ACC112 (cell line): ENCODE measurements at regions not wholly inside any gene's neighbourhood (a gene's known extent, or its start where the extent isn't known, plus 50 kb on each side); places are given as distances from the start of the nearest gene placed in this dataset.
"Not testable (repeated sequence)": the region's sequence is repeated elsewhere in the genome, so short reads cannot be mapped to it uniquely, and the experiment has no call there.

ENCODE experiments used
- H2AFZ ChIP-seq: fragments of 200-600 bp; sonication (generic); one replicate; pipeline ENCODE4 v1.6.0; 2017; ENCODE audit warnings: antibody characterized with exemption, low read length; ENCODE audit not compliant: unreplicated experiment
- H3K27ac ChIP-seq: fragments of 200-600 bp; sonication (generic); 2 replicates; pipeline ENCODE4 v1.5.1; 2014; ENCODE audit warnings: low read depth, mild to moderate bottlenecking, antibody characterized with exemption, low read length, moderate library complexity
- H3K27me3 ChIP-seq: fragments of 200-600 bp; sonication (generic); 2 replicates; pipeline ENCODE4 v1.6.1; 2014; ENCODE audit warnings: mild to moderate bottlenecking, antibody characterized with exemption, low read length, moderate library complexity, mixed read lengths; ENCODE audit not compliant: insufficient read depth
- H3K36me3 ChIP-seq: fragments of 200-600 bp; sonication (generic); 2 replicates; pipeline ENCODE4 v1.6.1; 2016; ENCODE audit warnings: mild to moderate bottlenecking, antibody characterized with exemption, low read length, moderate library complexity, mixed read lengths; ENCODE audit not compliant: insufficient read depth
- H3K4me1 ChIP-seq: fragments of 200-600 bp; sonication (generic); one replicate; pipeline ENCODE4 v1.6.1; 2016; ENCODE audit warnings: low read length, mixed read lengths; ENCODE audit not compliant: insufficient read depth, unreplicated experiment, control insufficient read depth
- H3K4me3 ChIP-seq: fragments of 200-600 bp; sonication (generic); 2 replicates; pipeline ENCODE4 v1.5.1; 2014; ENCODE audit warnings: mild to moderate bottlenecking, low read depth, low read length
- H3K79me2 ChIP-seq: fragments of 200-600 bp; sonication (generic); one replicate; pipeline ENCODE4 v1.6.0; 2016; ENCODE audit warnings: low read length; ENCODE audit not compliant: control insufficient read depth, unreplicated experiment, insufficient read depth

DNA sequence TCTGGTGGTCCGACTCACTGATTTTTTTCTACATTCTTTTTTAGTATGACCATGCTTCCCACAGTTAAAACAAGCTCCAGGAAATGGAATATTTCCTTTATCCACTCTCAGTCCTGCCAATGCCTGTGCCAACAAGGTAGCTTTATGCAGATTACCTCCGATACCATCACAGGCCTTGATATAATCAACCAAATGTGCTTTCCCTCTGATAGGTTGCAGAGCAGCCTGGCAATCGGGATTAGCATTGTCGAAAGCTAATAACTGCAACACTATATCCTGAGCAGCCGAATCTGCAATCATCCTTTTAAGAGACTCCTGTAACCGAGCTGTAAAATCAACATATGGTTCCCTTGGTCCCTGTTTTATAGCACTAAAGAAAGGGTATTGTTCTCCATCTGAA is 122.3 kb upstream of the IGFBP3 start:
- H3K27ac ChIP-seq, H3K27me3 ChIP-seq, H3K4me3 ChIP-seq, H3K36me3 ChIP-seq, H3K79me2 ChIP-seq, H2AFZ ChIP-seq, H3K4me1 ChIP-seq: not testable (repeated sequence)

DNA sequence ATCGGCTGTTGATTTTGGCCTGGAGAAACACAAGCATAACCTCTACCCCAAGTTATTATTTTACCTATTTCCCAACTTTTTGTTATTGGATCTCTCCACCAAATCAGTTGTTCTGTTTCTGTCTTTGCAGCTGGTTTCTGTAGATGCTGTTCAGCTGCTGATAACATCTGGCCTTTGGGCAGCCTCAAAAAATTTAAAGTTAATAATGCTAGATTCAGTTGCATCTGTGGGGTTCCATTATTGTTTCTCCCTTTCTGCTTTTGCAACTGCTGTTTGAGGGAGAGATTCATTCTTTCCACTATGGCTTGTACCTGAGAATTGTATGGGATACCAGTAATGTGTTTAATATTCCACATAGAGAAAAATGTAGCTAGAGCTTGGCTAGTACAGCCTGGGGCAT is 118.7 kb upstream of the IGFBP3 start:
- H3K36me3 ChIP-seq, H3K4me1 ChIP-seq, H2AFZ ChIP-seq, H3K4me3 ChIP-seq, H3K27me3 ChIP-seq, H3K79me2 ChIP-seq, H3K27ac ChIP-seq: not testable (repeated sequence)

DNA sequence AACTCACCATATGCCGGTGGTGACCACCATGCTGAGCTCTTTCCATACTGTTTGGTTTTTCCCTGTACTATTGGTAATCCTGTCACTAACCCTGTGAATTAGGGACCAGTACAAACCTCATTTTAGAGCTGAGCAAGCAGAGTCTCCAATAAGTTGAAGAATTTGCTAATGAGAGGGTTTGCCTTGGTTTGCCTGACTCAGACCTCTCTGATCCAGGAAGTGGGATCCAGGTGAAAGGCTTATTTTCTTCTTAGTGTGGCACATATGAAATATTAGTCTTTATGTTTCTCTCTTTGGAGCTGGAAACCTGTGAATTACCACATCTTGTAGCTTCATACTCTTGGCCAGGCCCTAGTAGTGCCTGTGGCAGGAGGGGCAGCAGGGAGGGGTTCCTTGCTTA is 114.1 kb upstream of the IGFBP3 start:
- no peaks in the 10 kb centered on the region for H3K27me3 ChIP-seq
- peaks cover 26% of the 10 kb centered on the region for H3K4me1 ChIP-seq
- no peak overlapping the region for H3K4me3 ChIP-seq
- peak overlapping the region; percentile 60; the same call in 1 of the 2 replicates for H3K27ac ChIP-seq
- no peaks in the 10 kb centered on the region for H3K79me2 ChIP-seq
- H2AFZ ChIP-seq, result no peak overlapping the region
- H3K36me3 ChIP-seq, result no peaks in the 10 kb centered on the region

DNA sequence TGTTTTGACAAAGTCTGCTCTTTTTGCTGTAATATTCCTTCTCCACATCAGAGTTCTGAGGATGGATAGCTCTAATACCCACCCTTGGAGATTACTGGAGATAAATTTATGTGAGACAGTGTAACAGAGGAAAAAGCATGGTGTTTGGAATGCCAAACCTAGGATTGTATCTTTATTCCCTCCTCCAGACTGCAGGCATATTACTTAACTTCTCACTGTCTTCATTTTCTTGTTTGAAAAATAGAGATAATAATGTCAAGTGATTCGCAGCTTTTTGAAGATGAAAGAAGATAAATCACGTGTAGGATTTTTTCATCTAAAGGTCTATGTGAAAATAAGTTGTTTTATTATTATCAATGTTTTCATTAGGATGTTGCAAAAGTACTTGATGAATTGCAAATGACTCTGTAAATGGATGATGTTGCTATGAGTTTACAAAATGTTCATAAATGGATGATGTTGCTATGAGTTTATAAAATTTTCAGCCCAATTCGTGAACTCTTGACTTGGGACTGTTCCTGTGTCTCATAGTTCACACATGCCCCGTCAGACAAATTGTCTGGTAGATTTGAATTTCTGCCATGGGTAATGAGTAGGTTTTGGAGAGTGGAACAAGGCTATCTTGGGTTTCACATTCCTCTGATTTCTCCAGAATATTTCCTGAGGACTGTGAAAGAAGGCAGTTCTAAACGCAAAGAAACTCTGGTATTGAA is 113.1 kb upstream of the IGFBP3 start:
- Histone ChIP-seq H3K4me3 (no peak overlapping the region), H2AFZ (no peak overlapping the region), H3K36me3 (no peaks in the 10 kb centered on the region), H3K27ac (peak overlapping the region; percentile 60), H3K79me2 (no peaks in the 10 kb centered on the region), H3K27me3 (no peaks in the 10 kb centered on the region), H3K4me1 (peaks cover 26% of the 10 kb centered on the region)

DNA sequence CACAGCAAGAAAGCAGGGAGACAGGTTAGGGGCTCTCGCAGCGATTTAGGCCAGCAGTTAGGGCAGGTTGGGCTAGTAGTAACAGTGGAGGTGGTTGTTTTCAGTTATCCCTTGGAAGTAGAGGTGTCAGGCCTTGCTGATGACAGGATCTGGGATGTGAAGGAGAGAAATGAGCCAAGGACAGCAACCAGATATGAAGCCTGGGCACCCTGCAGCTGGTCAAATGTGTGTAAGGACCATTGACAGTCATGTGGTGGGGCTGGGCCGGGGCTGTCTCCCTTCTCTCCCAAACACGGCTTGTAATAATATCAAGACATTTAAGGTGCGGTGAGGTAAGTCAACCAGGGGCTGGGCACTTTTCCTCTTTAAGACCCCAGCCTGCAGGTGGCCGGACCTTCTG is 112.5 kb upstream of the IGFBP3 start:
- H3K79me2 ChIP-seq, result no peaks in the 10 kb centered on the region

DNA sequence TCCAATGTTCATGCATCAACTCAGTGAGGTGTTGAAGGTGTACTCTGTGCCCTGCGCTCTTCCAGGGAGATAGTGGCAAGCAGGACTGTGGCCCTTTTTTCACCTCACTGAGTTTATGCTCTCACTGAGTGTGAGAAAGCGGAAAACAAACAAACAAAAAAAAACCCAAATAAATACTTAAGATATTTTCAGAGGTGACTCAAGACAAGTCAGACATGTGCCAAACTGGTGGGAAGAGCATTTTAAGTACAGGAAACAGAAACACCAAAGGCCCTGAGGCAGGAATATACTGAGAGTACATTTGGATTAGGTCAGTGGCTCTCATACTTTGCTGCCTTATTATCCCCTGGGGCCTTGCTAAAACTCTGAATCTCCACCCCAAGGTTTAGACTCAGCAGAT is 111.9 kb upstream of the IGFBP3 start:
- Histone ChIP-seq H3K36me3 (no peaks in the 10 kb centered on the region), H3K4me3 (no peak overlapping the region), H3K79me2 (no peaks in the 10 kb centered on the region), H3K4me1 (peaks cover 26% of the 10 kb centered on the region), H3K27me3 (no peaks in the 10 kb centered on the region), H2AFZ (no peak overlapping the region), H3K27ac (no peak overlapping the region)

More for the DNA sequence above, 112.5 kb upstream of the IGFBP3 start:
- no peaks in the 10 kb centered on the region for H3K27me3 ChIP-seq
- H2AFZ ChIP-seq, result no peak overlapping the region
- peaks cover 26% of the 10 kb centered on the region for H3K4me1 ChIP-seq
- no peaks in the 10 kb centered on the region for H3K36me3 ChIP-seq
- no peak overlapping the region for H3K4me3 ChIP-seq
- peak overlapping the region; percentile 60 for H3K27ac ChIP-seq

DNA sequence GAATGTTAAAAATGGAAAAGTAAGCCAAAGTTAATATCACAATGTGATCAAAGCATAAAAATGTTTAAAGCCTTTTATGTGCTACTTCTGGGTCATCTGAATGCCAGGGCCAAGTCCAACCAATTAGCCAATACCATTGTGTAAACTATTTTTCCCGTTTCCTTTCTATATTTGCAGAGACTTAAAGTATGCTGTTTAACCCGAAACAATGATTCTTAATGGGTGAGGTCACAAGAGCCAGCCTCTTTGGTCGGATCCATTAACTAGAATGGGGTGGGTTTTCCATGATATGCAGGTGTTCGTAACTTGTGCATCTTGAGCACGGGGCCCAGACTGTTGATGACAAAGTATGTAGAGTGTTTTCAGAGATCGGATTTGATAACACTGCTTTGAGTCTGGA is 111.3 kb upstream of the IGFBP3 start:
- H2AFZ ChIP-seq, result no peak overlapping the region
- H3K4me3 ChIP-seq, result no peak overlapping the region
- H3K79me2 ChIP-seq, result no peaks in the 10 kb centered on the region
- peaks cover 26% of the 10 kb centered on the region for H3K4me1 ChIP-seq
- H3K27ac ChIP-seq, result no peak overlapping the region
- no peaks in the 10 kb centered on the region for H3K36me3 ChIP-seq
- H3K27me3 ChIP-seq, result no peaks in the 10 kb centered on the region

DNA sequence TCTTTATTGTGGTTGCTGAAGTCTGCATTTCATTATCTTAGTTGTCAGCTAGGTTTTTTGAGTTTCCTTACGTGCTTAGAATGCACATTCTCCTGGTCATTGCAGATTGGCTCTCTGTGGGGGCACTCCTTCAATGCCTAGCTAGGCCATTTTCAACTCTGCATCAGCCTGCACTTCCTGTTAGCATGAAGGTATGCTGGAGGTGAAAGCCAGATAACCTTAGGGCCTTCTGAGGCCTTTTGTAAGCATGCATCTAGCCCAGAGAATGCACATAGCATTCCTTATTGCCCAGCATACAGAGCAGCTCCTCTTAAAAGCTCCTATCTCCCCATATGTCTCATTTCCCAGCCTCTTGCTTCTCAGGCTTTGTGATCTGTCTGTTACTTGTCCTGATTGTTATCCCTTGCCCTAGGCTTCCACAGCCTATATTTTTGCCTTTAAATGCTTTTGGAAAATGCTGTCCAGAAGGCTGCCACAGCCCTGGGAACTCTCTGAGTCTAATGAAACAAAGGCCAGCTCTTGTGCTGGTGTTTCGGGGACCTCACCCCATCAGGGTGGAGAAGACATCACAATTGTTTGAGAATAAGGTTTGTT is 108.1 kb upstream of the IGFBP3 start:
- Histone ChIP-seq H3K4me1 (peaks cover 14% of the 10 kb centered on the region), H3K27me3 (no peaks in the 10 kb centered on the region), H3K27ac (no peak overlapping the region), H2AFZ (no peak overlapping the region), H3K79me2 (no peaks in the 10 kb centered on the region), H3K36me3 (no peaks in the 10 kb centered on the region), H3K4me3 (no peak overlapping the region)

DNA sequence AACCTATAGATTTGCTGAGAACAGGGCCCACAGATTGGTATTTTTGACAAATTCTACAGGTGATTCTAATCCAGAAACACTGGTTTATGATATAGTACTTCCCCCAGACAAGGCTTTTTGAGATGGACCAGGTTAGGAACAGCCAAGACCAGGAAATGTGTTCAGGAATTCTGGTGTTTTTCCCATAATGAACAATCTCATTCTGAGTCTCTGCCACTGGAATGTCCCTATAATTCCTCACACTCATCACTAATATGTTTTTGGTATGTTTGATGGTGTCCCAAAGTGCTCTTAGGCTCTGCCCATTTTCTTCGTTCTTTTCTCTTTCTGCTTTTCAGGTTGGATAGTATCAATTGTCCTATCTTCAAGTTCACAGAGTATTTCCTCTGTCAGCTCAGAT is 107.2 kb upstream of the IGFBP3 start:
- peaks cover 7% of the 10 kb centered on the region for H3K4me1 ChIP-seq
- no peaks in the 10 kb centered on the region for H3K27me3 ChIP-seq
- no peaks in the 10 kb centered on the region for H3K36me3 ChIP-seq
- H3K79me2 ChIP-seq, result no peaks in the 10 kb centered on the region
- no peak overlapping the region for H3K27ac ChIP-seq
- H3K4me3 ChIP-seq, result no peak overlapping the region
- H2AFZ ChIP-seq, result no peak overlapping the region

DNA sequence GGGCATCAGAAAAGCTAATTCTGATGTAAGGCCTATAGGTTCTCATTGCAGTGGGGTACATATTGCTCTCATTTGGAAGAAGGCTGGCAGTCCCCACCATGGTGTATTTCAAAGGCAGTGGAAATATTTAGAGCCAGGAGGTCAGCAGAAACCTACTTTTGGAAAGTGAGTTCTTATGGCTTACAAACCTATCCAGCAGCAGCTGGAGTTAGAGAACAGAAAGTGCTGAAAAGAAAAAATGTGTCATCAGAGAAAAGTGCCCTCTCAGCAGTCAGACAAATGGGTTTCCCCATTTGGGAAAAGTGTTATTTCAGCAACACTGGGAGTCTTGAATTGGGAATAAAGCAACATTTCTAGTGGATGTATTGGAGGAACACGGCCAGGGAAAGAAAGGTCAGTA is 105.7 kb upstream of the IGFBP3 start:
- Histone ChIP-seq H3K27ac (no peak overlapping the region), H2AFZ (no peak overlapping the region)

DNA sequence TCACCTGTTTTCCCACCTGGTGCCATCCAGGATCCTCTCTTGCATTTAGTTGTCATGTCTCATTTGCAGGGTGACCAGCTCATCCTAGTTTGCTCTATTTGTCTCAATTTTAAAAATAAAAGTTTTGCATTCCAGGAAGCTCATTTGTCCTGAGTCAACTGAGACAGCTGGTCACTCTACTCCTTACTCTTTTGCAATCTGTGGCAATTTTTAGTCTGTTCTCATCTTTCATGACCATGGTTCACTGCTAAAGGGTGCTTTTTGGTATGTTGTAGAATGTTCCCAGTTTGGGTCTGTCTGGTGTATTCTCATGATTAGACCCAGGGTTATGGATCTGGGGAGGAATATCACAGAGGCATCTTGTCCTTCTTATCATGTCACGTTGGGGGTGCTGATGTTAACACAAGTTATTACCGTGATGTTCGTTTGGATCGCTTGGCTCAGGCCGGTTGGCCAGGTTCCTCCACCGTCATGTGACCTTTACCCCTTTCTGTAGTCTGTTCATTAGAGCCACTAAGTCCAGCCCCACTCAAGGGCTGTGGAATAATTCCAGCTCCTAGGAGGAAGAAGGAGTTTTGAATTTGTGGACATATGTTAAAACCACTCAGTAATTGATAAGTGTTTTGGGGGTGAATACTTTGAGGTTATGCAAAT is 103.3 kb upstream of the IGFBP3 start:
- no peaks in the 10 kb centered on the region for H3K27me3 ChIP-seq
- H3K36me3 ChIP-seq, result no peaks in the 10 kb centered on the region
- no peak overlapping the region for H2AFZ ChIP-seq
- H3K79me2 ChIP-seq, result no peaks in the 10 kb centered on the region
- no peaks in the 10 kb centered on the region for H3K4me1 ChIP-seq
- no peak overlapping the region for H3K27ac ChIP-seq
- H3K4me3 ChIP-seq, result no peak overlapping the region

More for the DNA sequence above, 105.7 kb upstream of the IGFBP3 start:
- Histone ChIP-seq H3K4me1 (no peaks in the 10 kb centered on the region), H3K27me3 (no peaks in the 10 kb centered on the region), H3K4me3 (no peak overlapping the region), H3K36me3 (no peaks in the 10 kb centered on the region), H3K79me2 (no peaks in the 10 kb centered on the region)
